ENCODE measurements at regions not wholly inside any gene's neighbourhood (a gene's known extent, or its start where the extent isn't known, plus 50 kb on each side); places are given as distances from the start of the nearest gene placed in this dataset.

DNA sequence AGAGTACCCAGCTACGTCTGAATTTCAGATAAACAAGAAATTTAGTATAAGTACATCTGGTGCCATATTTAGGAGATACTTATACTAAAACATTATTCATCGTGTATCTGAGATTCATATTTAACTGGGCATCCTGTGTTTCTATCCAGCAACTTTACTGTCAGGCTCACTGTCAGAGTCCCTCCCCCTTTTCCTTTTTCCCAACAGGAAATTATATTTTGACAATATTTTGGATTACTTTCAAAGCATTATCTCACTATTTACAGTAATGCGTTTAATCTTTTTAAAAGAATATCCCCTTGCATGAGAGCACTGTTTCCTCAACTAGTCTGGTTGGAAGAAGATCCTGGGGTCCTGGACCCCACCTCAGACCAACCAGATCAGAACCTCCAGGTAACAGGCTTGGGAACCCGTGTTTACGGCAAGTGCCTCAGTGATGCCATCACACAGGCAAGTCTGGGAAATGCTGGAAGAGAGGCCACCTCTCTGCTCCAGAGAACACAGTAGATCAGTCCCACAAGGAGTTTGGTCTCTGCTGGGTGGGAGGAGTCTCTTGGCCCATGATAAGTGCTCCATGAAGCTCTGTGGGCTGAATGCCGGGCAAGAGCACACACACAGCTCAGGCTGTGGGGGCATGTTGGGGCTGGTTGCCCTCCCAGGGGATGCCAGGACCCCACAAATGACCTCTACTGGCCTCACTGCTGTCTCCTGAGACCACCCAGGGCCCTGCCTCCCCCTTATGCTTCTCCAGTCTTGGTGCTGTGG is 84.2 kb upstream of the UXS1 start:
- H3K9ac ChIP-seq (ENCODE audit: insufficient read depth in 1 of 2, low read depth in 2 of 2, low read length in 2 of 2) = no peak overlapping the region
- no peaks in the 10 kb centered on the region for H3K9me1 ChIP-seq (ENCODE audit: control insufficient read depth, insufficient read depth, low read length)
- no peaks in the 10 kb centered on the region for H3K79me2 ChIP-seq (ENCODE audit: control insufficient read depth, insufficient read depth, low read length)
- H3K9me3 ChIP-seq (replicated peaks; ENCODE audit: control insufficient read depth, insufficient read depth, low read depth, low read length) = no peaks in the 10 kb centered on the region
- no peak overlapping the region for H2AFZ ChIP-seq (ENCODE audit: low read depth, low read length)
- peaks cover 28 to 49% of the 10 kb centered on the region in 2 experiments; a peak in 4 of 5 replicates for H3K27me3 ChIP-seq (ENCODE audit: control insufficient read depth in 2 of 2, insufficient read depth in 2 of 2, low read length in 2 of 2)
- BruUV-seq (replicated peaks) = no TSS peak
- peaks cover 0 to 6% of the 10 kb centered on the region in 2 experiments; a peak in 1 of 5 replicates for H3K4me1 ChIP-seq (replicated peaks in 1 of 2; ENCODE audit: control insufficient read depth in 2 of 2, insufficient read depth in 2 of 2, low read length in 2 of 2)
- FAIRE-seq (no peak), ATAC-seq (peak; percentile 36; the same call in 1 of the 3 replicates), DNase-seq (ENCODE audit: extremely low read depth in 1 of 4, low spot score in 3 of 4) (no peak)
- intact Hi-C loops (cut with micrococcal nuclease) (no loop called here), in situ Hi-C loops (cut with MboI) (no loop called here)
- H3K27ac ChIP-seq (ENCODE audit: extremely low read depth, low read depth, low read length) = no peak overlapping the region
- no peak overlapping the region for H3K4me2 ChIP-seq (ENCODE audit: insufficient read depth, low read length)
- ChIA-PET POLR2A (no interaction called here), CTCF (ENCODE audit: low intra/inter-chr PET ratio) (no interaction called here)
- no peaks in the 10 kb centered on the region for H4K20me1 ChIP-seq (replicated peaks; ENCODE audit: control insufficient read depth, insufficient read depth, low read length)
- 9% methylated on average over 6 of the region's 6 CpGs for WGBS (ENCODE audit: insufficient coverage, low coverage, missing lambda C conversion rate)
- no peaks in the 10 kb centered on the region for H3K36me3 ChIP-seq (ENCODE audit: control insufficient read depth, insufficient read depth, low read length)
- TF ChIP-seq YY1 (IDR thresholded peaks at IDR 0.05; ENCODE audit: borderline replicate concordance in 1 of 3, control insufficient read depth in 1 of 3, extremely low read depth in 1 of 3, insufficient read depth in 3 of 3, insufficient read length in 1 of 3, insufficient replicate concordance in 2 of 3, low read depth in 1 of 3, low read length in 2 of 3) (no peak), SMARCA5 (IDR thresholded peaks at IDR 0.05) (no peak)
- H3K4me3 ChIP-seq = no peak overlapping the region

DNA sequence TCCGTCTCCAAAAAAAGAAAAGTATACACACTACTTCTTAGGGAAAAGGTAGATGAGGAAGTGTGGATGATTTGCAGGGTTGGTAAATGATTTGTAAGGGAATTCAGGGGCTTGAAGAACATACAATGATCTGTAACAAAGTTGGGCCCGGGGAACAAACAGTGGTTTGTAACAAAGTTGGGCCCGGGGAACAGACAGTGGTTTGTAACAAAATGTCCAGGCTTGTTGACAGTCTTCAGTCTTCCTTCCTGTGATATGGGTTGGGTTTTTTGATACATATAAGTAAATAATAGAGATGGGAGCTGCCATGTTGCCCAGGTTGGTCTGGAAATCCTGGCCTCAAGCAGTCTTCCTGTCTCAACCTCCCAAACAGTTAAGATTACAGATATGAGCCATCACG is 83.3 kb upstream of the UXS1 start:
- ATAC-seq (no peak), FAIRE-seq (no peak), DNase-seq (ENCODE audit: extremely low read depth in 1 of 4, low spot score in 3 of 4) (no peak)
- Histone ChIP-seq H3K4me3 (no peak overlapping the region), H3K4me1 (replicated peaks in 1 of 2; ENCODE audit: control insufficient read depth in 2 of 2, insufficient read depth in 2 of 2, low read length in 2 of 2) (peaks cover 0 to 6% of the 10 kb centered on the region in 2 experiments; a peak in 1 of 5 replicates), H3K9ac (ENCODE audit: insufficient read depth in 1 of 2, low read depth in 2 of 2, low read length in 2 of 2) (no peak overlapping the region), H3K27ac (ENCODE audit: extremely low read depth, low read depth, low read length) (no peak overlapping the region), H4K20me1 (replicated peaks; ENCODE audit: control insufficient read depth, insufficient read depth, low read length) (no peaks in the 10 kb centered on the region), H3K9me3 (replicated peaks; ENCODE audit: control insufficient read depth, insufficient read depth, low read depth, low read length) (no peaks in the 10 kb centered on the region), H3K27me3 (ENCODE audit: control insufficient read depth in 2 of 2, insufficient read depth in 2 of 2, low read length in 2 of 2) (peaks cover 24 to 45% of the 10 kb centered on the region in 2 experiments; a peak in 4 of 5 replicates), H3K9me1 (ENCODE audit: control insufficient read depth, insufficient read depth, low read length) (no peaks in the 10 kb centered on the region), H2AFZ (ENCODE audit: low read depth, low read length) (no peak overlapping the region), H3K79me2 (ENCODE audit: control insufficient read depth, insufficient read depth, low read length) (no peaks in the 10 kb centered on the region), H3K4me2 (ENCODE audit: insufficient read depth, low read length) (no peak overlapping the region), H3K36me3 (ENCODE audit: control insufficient read depth, insufficient read depth, low read length) (no peaks in the 10 kb centered on the region)
- POLR2A ChIA-PET = no interaction called here
- CTCF ChIA-PET (ENCODE audit: low intra/inter-chr PET ratio) = no interaction called here
- no TSS peak for BruUV-seq (replicated peaks)
- in situ Hi-C loops (cut with MboI) = no loop called here
- intact Hi-C loops (cut with micrococcal nuclease) = no loop called here
- WGBS (ENCODE audit: insufficient coverage, low coverage, missing lambda C conversion rate) = 13% methylated on average over 4 of the region's 4 CpGs
- no peak for TF ChIP-seq ZNF507 (tag; conservative IDR thresholded peaks at IDR 0.05)
- TF ChIP-seq NFRKB (IDR thresholded peaks at IDR 0.05; ENCODE audit: low read depth) = no peak
- no peak for TF ChIP-seq ZMIZ1 (IDR thresholded peaks at IDR 0.05; ENCODE audit: low read depth in 2 of 2, low read length in 2 of 2)
- no peak for TF ChIP-seq CCAR2 (IDR thresholded peaks at IDR 0.05; ENCODE audit: low read depth, low read length)
- TF ChIP-seq CHCHD3 (CRISPR knock-in tag; IDR thresholded peaks at IDR 0.05) = no peak
- no peak for TF ChIP-seq SMAD4 (CRISPR knock-in tag; conservative IDR thresholded peaks at IDR 0.05)

All from K562 (cell line).